ENCODE measurements at regions not wholly inside any gene's neighbourhood (a gene's known extent, or its start where the extent isn't known, plus 50 kb on each side); places are given as distances from the start of the nearest gene placed in this dataset.
A peak's percentile ranks its signal among the peaks of the same experiment; 100 is the strongest.

GRCh38 chr3:120850381-120851295, 57.4 kb upstream of the STXBP5L start:
- no peaks in the 10 kb centered on the region for H3K9me3 ChIP-seq
- H3K4me3 ChIP-seq, result no peak overlapping the region
- TF ChIP-seq CTCF (IDR thresholded peaks at IDR 0.05), result no peak
- peaks cover 0 to 2% (median 0%) of the 10 kb centered on the region in 4 donors for H3K4me1 ChIP-seq
- peaks cover 0 to 4% of the 10 kb centered on the region in 2 donors for H3K27me3 ChIP-seq
- H3K36me3 ChIP-seq, result no peaks in the 10 kb centered on the region
- DNase-seq, result no peak
- intact Hi-C loops (cut with DNase I; ENCODE audit: low total_unique reads), result no loop called here
- H3K27ac ChIP-seq, result no peak overlapping the region

- H3K36me3 ChIP-seq, result no peaks in the 10 kb centered on the region
- H3K4me3 ChIP-seq, result no peak overlapping the region
- no peaks in the 10 kb centered on the region for H3K27me3 ChIP-seq
- no peaks in the 10 kb centered on the region for H3K9me3 ChIP-seq
- intact Hi-C loops (cut with DNase I; ENCODE audit: low total_unique reads), result no loop called here
- no peak for TF ChIP-seq CTCF (IDR thresholded peaks at IDR 0.05)
- H3K4me1 ChIP-seq, result peaks cover 0 to 12% (median 2%) of the 10 kb centered on the region in 4 donors
- no peak for DNase-seq
- no peak overlapping the region for H3K27ac ChIP-seq
These were observed 55.6 kb upstream of the STXBP5L start for GRCh38 chr3:120852412-120852811.

GRCh38 chr3:120853416-120853815, 54.6 kb upstream of the STXBP5L start:
- H3K27me3 ChIP-seq, result no peaks in the 10 kb centered on the region
- H3K9me3 ChIP-seq, result no peaks in the 10 kb centered on the region
- H3K4me3 ChIP-seq, result no peak overlapping the region
- no peak overlapping the region for H3K27ac ChIP-seq
- no peak for TF ChIP-seq CTCF (IDR thresholded peaks at IDR 0.05)
- peaks cover 0 to 12% (median 2%) of the 10 kb centered on the region in 4 donors for H3K4me1 ChIP-seq
- intact Hi-C loops (cut with DNase I; ENCODE audit: low total_unique reads), result no loop called here
- no peaks in the 10 kb centered on the region for H3K36me3 ChIP-seq
- DNase-seq, result no peak

- no peak for TF ChIP-seq CTCF (IDR thresholded peaks at IDR 0.05)
- Histone ChIP-seq H3K27ac (no peak overlapping the region), H3K36me3 (no peaks in the 10 kb centered on the region), H3K27me3 (no peaks in the 10 kb centered on the region), H3K4me1 (peaks cover 0 to 12% (median 2%) of the 10 kb centered on the region in 4 donors), H3K9me3 (no peaks in the 10 kb centered on the region), H3K4me3 (no peak overlapping the region)
- no peak for DNase-seq
- intact Hi-C loops (cut with DNase I; ENCODE audit: low total_unique reads), result no loop called here
These were observed 53.0 kb upstream of the STXBP5L start for GRCh38 chr3:120854908-120855526.

- H3K4me3 ChIP-seq, result no peak overlapping the region
- peaks cover 0 to 12% (median 2%) of the 10 kb centered on the region in 4 donors for H3K4me1 ChIP-seq
- H3K9me3 ChIP-seq, result no peaks in the 10 kb centered on the region
- no peak for TF ChIP-seq CTCF (IDR thresholded peaks at IDR 0.05)
- H3K27ac ChIP-seq, result peak overlapping the region in 1 of 2 donors; percentile 26
- peak; percentile 37 to 75 for DNase-seq
- intact Hi-C loops (cut with DNase I; ENCODE audit: low total_unique reads), result no loop called here
- H3K36me3 ChIP-seq, result no peaks in the 10 kb centered on the region
- H3K27me3 ChIP-seq, result no peaks in the 10 kb centered on the region
These were observed 52.2 kb upstream of the STXBP5L start for GRCh38 chr3:120855665-120856437.

All from tibial artery (tissue), 4 donors.